ENCODE measurements at regions not wholly inside any gene's neighbourhood (a gene's known extent, or its start where the extent isn't known, plus 50 kb on each side); places are given as distances from the start of the nearest gene placed in this dataset.
"Not testable (repeated sequence)": the region's sequence is repeated elsewhere in the genome, so short reads cannot be mapped to it uniquely, and the experiment has no call there.

- ATAC-seq (no peak), DNase-seq (no peak)
These were observed 224.2 kb downstream of the FOXD2 start for GRCh38 chr1:47662068-47662467.

DNA sequence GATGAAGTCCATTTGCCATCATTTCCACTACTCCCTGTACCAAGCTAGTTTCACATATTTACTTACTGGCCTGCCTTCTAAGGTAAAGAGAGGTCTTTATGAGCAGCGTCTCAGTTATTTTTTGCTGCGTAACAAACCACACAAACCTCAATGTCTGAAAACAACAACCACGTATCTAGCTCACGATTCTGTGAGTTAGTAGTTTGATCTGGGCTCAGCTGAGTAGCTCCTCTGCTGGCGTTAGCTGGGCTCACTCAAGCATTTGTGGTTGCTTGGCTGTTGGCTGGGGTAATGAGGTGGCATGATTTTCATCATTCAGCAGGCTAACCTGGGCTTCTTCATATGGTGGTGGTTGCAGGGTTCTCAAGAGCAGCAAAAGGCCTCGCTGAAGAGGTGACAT, 225.4 kb downstream of the FOXD2 start:
- DNase-seq (no peak), ATAC-seq (no peak)

GRCh38 chr1:47664356-47664755, 226.5 kb downstream of the FOXD2 start:
- DNase-seq (no peak), ATAC-seq (no peak)

DNA sequence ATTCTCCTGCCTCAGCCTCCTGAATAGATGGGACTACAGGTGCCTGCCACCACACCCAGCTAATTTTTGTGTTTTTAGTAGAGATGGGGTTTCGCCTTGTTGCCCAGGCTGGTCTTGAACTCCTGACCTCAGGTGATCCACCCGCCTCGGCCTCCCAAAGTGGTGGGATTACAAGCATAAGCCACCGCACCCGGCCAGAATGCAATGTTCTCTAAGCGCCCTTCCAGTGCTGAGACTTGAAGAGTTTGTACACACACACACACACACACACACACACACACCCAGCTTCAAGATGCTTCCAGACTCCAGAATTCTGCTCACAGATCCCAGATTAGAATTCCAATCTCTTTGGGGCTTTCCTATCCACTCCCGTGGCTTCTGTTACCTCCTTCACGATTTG, 227.1 kb downstream of the FOXD2 start:
- not testable (repeated sequence) for ATAC-seq, DNase-seq

- no peak for ATAC-seq
- no peak for DNase-seq
These were observed 231.3 kb downstream of the FOXD2 start for GRCh38 chr1:47669081-47669585.

DNA sequence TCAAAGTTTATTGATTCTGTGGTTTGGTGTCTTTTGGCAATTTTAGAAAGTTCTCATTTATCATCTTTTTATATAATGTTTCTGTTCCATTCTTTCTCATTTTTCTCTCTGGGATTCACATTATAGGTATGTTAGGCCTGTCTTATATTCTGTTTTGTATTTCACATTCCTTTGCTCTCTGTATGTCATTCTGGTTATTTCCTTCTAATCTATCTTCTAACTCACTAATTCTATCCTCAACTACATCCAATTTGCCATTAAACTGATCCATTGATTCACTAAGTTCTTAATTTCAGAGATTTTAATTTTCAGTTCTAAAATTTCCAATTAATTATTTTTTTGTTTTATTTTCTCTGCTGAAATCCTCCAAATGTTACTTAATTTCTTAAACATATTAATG, 234.8 kb downstream of the FOXD2 start:
- no peak for DNase-seq
- ATAC-seq, result no peak

GRCh38 chr1:47674189-47674588, 236.3 kb downstream of the FOXD2 start:
- ATAC-seq, result no peak
- no peak for DNase-seq

GRCh38 chr1:47675047-47675675, 237.3 kb downstream of the FOXD2 start:
- ATAC-seq (no peak), DNase-seq (no peak)

DNA sequence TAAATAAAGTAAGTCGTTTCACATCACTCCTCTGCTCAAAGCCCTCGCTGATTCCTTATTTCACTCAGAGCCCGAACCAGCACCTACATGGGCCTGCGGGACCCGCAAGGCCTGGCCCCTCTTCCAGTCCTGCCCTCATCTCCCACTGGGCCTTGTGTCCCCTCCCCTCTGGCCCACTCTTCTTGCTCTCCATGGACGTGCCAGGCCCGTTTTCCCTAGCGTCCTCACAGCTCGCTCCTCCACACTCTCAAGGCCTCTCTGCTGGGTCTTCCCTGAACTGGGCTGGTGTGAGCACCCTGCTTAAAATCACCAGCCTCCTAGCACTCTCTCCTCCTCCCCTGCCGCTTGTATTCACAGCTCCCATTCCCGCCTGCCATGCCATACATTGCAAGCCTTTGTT, 237.9 kb downstream of the FOXD2 start:
- DNase-seq, result no peak
- ATAC-seq, result no peak

- ATAC-seq, result no peak
These were observed 238.6 kb downstream of the FOXD2 start for GRCh38 chr1:47676311-47677054.

DNA sequence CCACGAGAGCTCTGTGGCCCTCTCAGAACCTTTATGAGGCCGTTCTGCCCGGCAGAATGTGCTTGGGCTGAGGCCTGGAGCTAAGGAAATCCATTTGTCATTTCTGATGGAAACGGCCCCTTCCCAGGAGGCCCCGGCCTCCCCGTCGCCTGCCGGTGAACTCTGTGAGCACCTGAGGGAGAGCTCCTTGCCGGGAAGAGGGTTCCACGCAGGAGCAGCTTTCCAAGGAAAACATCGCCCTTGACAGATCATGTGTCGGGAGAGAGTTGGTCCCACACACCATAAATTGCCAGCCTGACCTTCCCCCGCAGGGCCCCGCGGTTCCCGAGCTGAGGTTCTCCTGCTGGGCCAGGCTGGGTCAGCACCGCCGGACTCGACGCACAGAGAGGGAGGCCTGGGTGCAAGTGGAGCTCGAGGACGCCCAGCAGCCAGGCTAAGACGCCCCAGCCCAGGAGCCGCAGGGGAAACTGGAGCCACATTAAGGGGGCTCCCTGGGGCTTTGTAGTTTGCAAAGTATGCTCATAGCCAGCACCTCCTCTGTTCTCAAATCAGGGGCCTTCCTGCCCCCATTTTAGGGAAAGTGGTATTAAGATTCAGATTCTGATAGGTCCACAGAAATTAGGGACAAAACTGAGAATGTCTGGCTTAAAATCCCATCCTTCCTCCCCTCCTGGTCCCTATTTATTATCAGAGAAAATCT, 239.5 kb downstream of the FOXD2 start:
- no peak for ATAC-seq
- no peak for DNase-seq

More at GRCh38 chr1:47676311-47677054, 238.6 kb downstream of the FOXD2 start:
- DNase-seq, result no peak

DNA sequence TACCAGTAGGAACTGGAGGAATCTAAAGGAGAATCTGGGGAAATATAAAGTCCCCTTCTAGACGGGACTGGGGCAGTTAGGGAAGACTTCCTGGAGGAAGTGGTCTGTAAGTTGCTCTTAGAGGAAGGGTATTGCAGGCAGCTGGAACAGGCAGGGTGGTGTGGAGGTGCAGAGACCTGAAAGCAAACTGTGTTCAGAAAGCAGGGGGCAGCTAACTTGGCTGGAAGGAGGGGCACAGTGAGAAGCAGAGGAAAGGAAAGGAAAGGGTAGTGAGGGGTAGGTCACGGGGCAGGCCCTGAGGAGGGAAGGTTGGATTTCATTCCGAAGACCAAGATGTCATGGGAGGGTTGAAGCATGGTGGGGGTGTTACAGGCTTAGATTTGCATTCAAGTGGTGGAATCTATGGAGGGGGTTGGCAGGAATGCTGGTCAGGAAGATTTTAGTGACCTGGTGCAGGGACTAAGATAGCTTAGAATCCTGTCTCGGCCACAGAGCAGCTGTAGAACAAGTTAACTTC, 240.7 kb downstream of the FOXD2 start:
- DNase-seq, result no peak
- ATAC-seq, result no peak

DNA sequence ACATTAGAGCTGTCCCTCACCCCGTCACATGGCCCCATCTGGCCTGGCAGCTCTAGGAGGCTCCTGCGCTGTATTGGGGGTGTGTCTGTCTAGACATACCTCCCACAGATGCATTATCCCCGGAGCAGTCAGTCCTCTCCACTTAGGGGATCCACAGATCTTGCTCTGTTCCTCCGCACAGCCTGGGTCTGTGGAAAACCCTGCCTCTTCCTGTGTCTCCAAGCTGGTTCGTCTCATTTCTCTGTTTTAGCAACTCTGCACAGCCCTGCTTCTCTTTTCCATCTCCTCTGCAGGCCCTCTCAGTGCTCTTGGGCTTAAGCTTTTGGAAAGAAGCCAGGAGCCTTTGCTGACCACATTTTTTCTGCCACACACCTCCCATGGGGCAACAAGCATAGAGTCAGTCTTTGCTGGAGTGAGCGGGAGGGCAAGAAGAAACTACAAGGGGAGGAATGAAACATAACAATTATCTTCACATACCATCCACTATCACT, 241.5 kb downstream of the FOXD2 start:
- ATAC-seq (no peak), DNase-seq (no peak)

DNA sequence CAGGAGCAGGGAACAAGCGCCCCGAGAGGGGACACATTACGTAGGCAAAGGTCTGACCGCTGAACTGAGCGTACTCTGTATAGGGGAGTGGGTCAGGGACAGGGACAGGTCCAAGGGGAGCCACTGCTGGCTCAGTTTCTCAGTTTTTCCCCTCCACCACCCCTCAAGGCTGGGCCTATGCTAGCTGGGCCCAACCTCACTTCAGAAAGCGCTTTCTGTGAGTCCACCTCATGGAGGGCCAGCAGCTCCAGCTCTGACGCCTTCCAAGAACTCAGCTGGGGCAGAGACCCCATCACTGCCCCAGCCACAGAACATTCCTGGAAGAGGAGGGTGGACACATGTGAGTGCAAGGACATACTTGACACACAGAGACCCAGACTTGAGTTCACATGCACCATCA, 242.0 kb downstream of the FOXD2 start:
- DNase-seq, result no peak
- ATAC-seq, result no peak

- DNase-seq (no peak), ATAC-seq (no peak)
These were observed 243.1 kb downstream of the FOXD2 start for GRCh38 chr1:47680815-47681475.

DNA sequence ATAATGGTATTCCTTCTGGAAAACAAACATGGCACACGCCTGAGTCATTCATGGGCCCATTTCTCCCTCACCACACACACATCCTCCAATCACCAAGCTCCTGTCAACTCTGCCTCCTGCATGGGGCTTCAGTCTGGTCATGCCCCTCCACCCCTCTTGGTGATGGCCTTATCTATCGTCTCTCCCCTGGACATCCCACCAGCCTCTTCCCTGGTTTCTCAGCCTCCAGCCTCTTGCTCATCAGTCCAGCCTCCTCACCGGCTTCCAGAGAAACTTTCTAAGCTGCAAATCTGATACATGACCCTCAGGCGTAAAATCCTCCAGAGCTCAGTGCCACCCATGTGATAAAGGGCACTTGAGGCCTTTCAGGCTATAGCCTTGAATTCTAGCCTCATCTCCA, 243.9 kb downstream of the FOXD2 start:
- no peak for ATAC-seq
- no peak for DNase-seq

GRCh38 chr1:47682198-47682597, 244.4 kb downstream of the FOXD2 start:
- ATAC-seq (no peak), DNase-seq (no peak)

GRCh38 chr1:47682786-47683350, 245.0 kb downstream of the FOXD2 start:
- ATAC-seq (no peak), DNase-seq (no peak)

GRCh38 chr1:47683401-47683800, 245.6 kb downstream of the FOXD2 start:
- ATAC-seq (no peak), DNase-seq (no peak)

GRCh38 chr1:47684518-47684917, 246.7 kb downstream of the FOXD2 start:
- DNase-seq, result no peak
- no peak for ATAC-seq

DNA sequence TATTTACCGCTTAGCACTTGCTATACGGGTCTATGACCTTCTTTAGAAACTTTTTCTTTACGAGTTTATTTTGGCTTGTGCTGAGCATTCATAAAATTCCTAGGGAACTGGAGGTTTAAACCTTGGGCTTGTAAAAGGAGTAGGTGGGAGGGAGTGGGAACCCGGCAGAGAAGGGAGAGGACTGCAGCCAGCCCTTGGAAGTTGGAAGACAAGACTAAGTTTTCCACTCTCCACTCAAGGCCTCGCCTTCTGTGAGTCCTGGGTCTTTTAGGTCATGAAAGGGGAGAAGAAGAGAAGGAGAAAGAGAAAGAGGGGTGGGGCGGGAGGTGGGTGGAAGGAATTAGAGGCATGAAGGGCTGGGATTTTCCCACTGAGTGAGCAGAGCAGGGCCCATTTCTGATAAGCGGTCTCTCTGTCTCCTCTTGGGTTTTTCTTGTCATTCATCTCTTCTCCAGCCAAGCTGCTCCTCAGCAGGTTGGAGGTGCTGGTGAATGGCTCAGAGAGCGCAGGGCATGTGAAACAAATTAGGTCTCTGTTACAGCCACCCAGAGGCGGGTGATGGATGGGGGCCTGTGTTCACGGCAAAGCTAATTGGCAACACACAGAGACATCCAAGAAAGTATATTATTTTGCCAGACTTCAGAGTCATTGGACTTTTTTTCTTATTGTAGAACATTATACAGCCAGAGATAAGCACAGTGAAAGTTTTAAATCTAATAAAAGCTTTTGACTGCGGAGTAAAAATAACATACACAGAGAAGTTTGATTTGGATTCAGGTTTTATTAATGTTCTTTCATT, 247.3 kb downstream of the FOXD2 start:
- no peak for DNase-seq

More for the DNA sequence above, 247.3 kb downstream of the FOXD2 start:
- ATAC-seq, result no peak
